Breast epithelium (tissue), 3 donors: ENCODE measurements at regions not wholly inside any gene's neighbourhood (a gene's known extent, or its start where the extent isn't known, plus 50 kb on each side); places are given as distances from the start of the nearest gene placed in this dataset.

Experiments used
- POLR2AphosphoS5 ChIP-seq, 3 donors: sonication (generic); formaldehyde crosslinking; IDR thresholded peaks; one replicate each; pipeline ENCODE4 v1.6.1; 2017; ENCODE audit warnings: antibody characterized with exemption in 3 of 3
- TF ChIP-seq, protein P1 (sequence below), 3 donors: fragments of 450-650 bp; IDR thresholded peaks; one replicate each; pipeline ENCODE4 v1.5.1; 2016 to 2017; ENCODE audit warnings: antibody characterized with exemption in 3 of 3, mild to moderate bottlenecking in 3 of 3, moderate library complexity in 3 of 3

DNA sequence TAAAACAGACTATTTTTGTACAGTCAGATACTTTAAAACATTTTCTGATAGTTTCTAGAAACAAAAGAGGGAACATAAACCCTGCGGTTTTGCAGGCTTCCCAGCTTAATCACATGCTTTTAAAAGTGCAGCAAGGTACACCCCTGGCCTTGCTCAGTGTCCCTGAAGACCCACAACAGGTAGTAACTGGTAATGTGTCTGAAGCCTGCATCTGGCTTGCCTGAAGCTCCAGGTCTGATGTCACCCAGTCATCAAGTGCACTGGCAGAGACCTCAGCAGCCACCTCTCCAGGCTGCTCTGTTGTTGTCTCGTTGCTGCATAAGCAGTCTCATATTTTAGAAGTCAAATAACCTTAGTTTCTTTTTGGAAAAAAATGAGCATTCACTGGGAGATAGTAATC is 376.1 kb upstream of the MTPN start:
- TF ChIP-seq, protein P1, sequence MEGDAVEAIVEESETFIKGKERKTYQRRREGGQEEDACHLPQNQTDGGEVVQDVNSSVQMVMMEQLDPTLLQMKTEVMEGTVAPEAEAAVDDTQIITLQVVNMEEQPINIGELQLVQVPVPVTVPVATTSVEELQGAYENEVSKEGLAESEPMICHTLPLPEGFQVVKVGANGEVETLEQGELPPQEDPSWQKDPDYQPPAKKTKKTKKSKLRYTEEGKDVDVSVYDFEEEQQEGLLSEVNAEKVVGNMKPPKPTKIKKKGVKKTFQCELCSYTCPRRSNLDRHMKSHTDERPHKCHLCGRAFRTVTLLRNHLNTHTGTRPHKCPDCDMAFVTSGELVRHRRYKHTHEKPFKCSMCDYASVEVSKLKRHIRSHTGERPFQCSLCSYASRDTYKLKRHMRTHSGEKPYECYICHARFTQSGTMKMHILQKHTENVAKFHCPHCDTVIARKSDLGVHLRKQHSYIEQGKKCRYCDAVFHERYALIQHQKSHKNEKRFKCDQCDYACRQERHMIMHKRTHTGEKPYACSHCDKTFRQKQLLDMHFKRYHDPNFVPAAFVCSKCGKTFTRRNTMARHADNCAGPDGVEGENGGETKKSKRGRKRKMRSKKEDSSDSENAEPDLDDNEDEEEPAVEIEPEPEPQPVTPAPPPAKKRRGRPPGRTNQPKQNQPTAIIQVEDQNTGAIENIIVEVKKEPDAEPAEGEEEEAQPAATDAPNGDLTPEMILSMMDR (IDR thresholded peaks at IDR 0.05), result no peak
- no peak for TF ChIP-seq POLR2AphosphoS5 (IDR thresholded peaks at IDR 0.05)
